ENCODE measurements at regions not wholly inside any gene's neighbourhood (a gene's known extent, or its start where the extent isn't known, plus 50 kb on each side); places are given as distances from the start of the nearest gene placed in this dataset.

DNA sequence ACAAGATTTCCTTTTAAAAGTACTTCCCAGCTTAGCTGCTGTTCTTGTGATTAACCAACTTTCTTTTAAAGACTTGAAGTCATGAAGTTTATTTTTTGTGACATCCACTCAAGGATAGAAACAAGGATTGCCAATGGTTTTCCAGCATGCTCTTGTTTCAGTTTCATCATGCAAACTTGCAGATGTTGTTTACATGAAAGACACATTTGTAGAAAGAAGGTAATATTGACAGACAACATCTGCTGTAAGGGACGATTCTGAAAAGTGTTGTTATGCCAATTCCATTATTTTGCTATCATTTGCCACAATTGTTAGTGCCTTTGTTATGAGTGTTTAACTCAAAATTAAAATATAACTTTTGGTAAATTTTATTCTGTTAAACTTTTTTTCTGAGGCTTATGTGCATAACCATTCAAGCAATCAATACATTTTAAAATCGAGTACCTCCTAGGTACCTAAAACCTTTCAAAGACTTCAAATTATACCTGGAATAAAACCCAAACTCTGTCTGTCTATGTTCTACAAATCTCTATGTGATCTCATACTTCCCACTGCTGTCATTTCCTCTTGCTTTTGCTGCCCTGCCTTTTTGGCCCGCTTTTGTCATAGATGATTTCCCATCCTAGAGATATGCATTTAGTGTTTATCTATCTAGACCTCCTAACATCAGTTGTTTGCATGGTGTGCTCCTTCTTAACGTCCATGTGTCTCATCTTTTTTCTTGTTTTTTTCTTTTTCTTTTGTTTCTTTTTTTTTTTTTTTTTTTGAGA, 630.4 kb downstream of the NR2F2 start:
- peaks cover 78% of the 10 kb centered on the region for H3K9me3 ChIP-seq (ENCODE audit: low read length)
- CTCF ChIA-PET (ENCODE audit: low intra/inter-chr PET ratio, low total read pairs), result no interaction called here
- no peak for TF ChIP-seq POGZ (CRISPR knock-in tag; IDR thresholded peaks at IDR 0.05)
- no peak for TF ChIP-seq KLF6 (CRISPR knock-in tag; IDR thresholded peaks at IDR 0.05)
- no peak for TF ChIP-seq ZNF709 (CRISPR knock-in tag; IDR thresholded peaks at IDR 0.05)
- no peak for TF ChIP-seq NFYC (CRISPR knock-in tag; IDR thresholded peaks at IDR 0.05)
- TF ChIP-seq, protein P1, sequence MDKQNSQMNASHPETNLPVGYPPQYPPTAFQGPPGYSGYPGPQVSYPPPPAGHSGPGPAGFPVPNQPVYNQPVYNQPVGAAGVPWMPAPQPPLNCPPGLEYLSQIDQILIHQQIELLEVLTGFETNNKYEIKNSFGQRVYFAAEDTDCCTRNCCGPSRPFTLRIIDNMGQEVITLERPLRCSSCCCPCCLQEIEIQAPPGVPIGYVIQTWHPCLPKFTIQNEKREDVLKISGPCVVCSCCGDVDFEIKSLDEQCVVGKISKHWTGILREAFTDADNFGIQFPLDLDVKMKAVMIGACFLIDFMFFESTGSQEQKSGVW (CRISPR knock-in tag; IDR thresholded peaks at IDR 0.05; ENCODE audit: borderline replicate concordance), result no peak
- no peak for TF ChIP-seq NFRKB (IDR thresholded peaks at IDR 0.05)
- no peak for TF ChIP-seq ZBTB20 (CRISPR knock-in tag; IDR thresholded peaks at IDR 0.05; ENCODE audit: borderline replicate concordance, low read depth)
- TF ChIP-seq FLYWCH1 (CRISPR knock-in tag; IDR thresholded peaks at IDR 0.05), result no peak
- TF ChIP-seq BCL3 (CRISPR knock-in tag; IDR thresholded peaks at IDR 0.05), result no peak
- no peak for TF ChIP-seq ZGPAT (CRISPR knock-in tag; IDR thresholded peaks at IDR 0.05)
- no peak for TF ChIP-seq MEIS2 (CRISPR knock-in tag; IDR thresholded peaks at IDR 0.05)

More for the DNA sequence above, 630.4 kb downstream of the NR2F2 start:
- Histone ChIP-seq H3K27ac (ENCODE audit: extremely low read length, insufficient read depth, low read length) (no peak overlapping the region), H2AFZ (ENCODE audit: low read length) (no peak overlapping the region), H4K20me1 (ENCODE audit: insufficient read depth, low read length) (no peaks in the 10 kb centered on the region), H3K4me2 (ENCODE audit: low read depth, low read length) (no peak overlapping the region), H3K9ac (ENCODE audit: insufficient read depth, low read depth, low read length) (no peak overlapping the region), H3K79me2 (ENCODE audit: insufficient read depth, low read length) (no peaks in the 10 kb centered on the region), H3K4me3 (replicated peaks in 1 of 3; ENCODE audit: insufficient read depth in 1 of 3, low read depth in 2 of 3, low read length in 3 of 3) (no peak overlapping the region), H3K4me1 (ENCODE audit: insufficient read depth, low read length) (no peaks in the 10 kb centered on the region), H3K36me3 (replicated peaks in 1 of 2; ENCODE audit: control insufficient read depth in 1 of 2, insufficient read depth in 2 of 2, low read length in 2 of 2) (no peaks in the 10 kb centered on the region), H3K27me3 (ENCODE audit: control insufficient read depth in 1 of 2, insufficient read depth in 2 of 2, low read length in 2 of 2) (no peaks in the 10 kb centered on the region)
- ATAC-seq (no peak), DNase-seq (ENCODE audit: low spot score) (no peak), FAIRE-seq (no peak)
- WGBS (ENCODE audit: low lambda C conversion rate), result 2% methylated on average over 4 of the region's 4 CpGs
- POLR2A ChIA-PET, result no interaction called here
- BruUV-seq (replicated peaks), result no TSS peak
- in situ Hi-C loops (cut with HindIII; ENCODE audit: extremely low pct_ligation_motif_present, low pct_unique_long_range_greater_than_20kb), result no loop called here
- intact Hi-C loops (cut with micrococcal nuclease; ENCODE audit: unreplicated experiment), result no loop called here

Measured in HepG2 (cell line).